Mesothelial cell of epicardium (in vitro differentiated cells): ENCODE measurements at regions not wholly inside any gene's neighbourhood (a gene's known extent, or its start where the extent isn't known, plus 50 kb on each side); places are given as distances from the start of the nearest gene placed in this dataset.

Experiments used
- DNase-seq, 2 experiments: peaks; one replicate each; pipeline ENCODE4 v3.0.0; 2021; ENCODE audit warnings: low spot score in 2 of 2; ENCODE audit not compliant: unreplicated experiment in 2 of 2
- H3K27ac Mint-ChIP-seq: 2 replicates; pipeline ENCODE4 v1.8.0; 2021; ENCODE audit warnings: mixed read lengths
- H3K27me3 Mint-ChIP-seq: 2 replicates; pipeline ENCODE4 v1.8.0; 2021; ENCODE audit warnings: low read depth, mixed read lengths
- H3K36me3 Mint-ChIP-seq: 2 replicates; pipeline ENCODE4 v1.8.0; 2021; ENCODE audit warnings: mixed read lengths
- H3K4me1 Mint-ChIP-seq: 2 replicates; pipeline ENCODE4 v1.8.0; 2021; ENCODE audit warnings: mixed read lengths
- H3K4me3 Mint-ChIP-seq: 2 replicates; pipeline ENCODE4 v1.8.0; 2021; ENCODE audit warnings: mild to moderate bottlenecking, moderate library complexity, mixed read lengths
- H3K9me3 Mint-ChIP-seq: 2 replicates; pipeline ENCODE4 v1.8.0; 2021; ENCODE audit warnings: mixed read lengths
- CTCF ChIP-seq: fragments of 200-600 bp; sonication (generic); IDR thresholded peaks from one replicate; pipeline ENCODE4 v1.5.0; 2021; ENCODE audit warnings: antibody characterized with exemption; ENCODE audit not compliant: unreplicated experiment

DNA sequence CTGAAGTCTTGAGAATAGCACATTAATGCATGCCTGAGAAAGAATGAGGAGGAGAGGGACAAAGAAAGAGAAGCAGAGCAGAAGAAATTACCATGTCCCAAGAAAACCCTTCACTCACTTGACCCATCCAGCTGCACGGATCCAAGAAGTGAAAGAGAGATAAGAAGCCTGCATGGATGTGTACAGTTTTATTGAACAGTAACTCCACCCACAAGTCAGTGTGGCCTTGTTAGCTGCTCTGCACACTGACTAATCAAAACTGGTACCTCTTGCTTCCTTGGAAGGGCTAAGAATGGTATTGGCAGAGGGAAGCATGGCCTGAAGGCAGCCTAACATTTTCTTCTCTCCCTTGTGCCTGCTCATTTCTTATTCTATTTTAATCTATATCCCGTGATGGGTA lies 163.9 kb downstream of the SLC7A11 start:
- Mint-ChIP-seq H3K4me1 (no peaks in the 10 kb centered on the region), H3K36me3 (no peaks in the 10 kb centered on the region), H3K27ac (no peak overlapping the region), H3K27me3 (no peaks in the 10 kb centered on the region), H3K9me3 (peaks cover 3% of the 10 kb centered on the region), H3K4me3 (no peak overlapping the region)
- no peak for TF ChIP-seq CTCF
- DNase-seq = no peak

- no peak overlapping the region for H3K27ac Mint-ChIP-seq
- H3K4me1 Mint-ChIP-seq = no peaks in the 10 kb centered on the region
- H3K36me3 Mint-ChIP-seq = no peaks in the 10 kb centered on the region
- H3K4me3 Mint-ChIP-seq = no peak overlapping the region
- DNase-seq = no peak
- no peak for TF ChIP-seq CTCF
- H3K9me3 Mint-ChIP-seq = peaks cover 7% of the 10 kb centered on the region
- no peaks in the 10 kb centered on the region for H3K27me3 Mint-ChIP-seq
Observed at GRCh38 chr4:138076561-138076960, 165.6 kb downstream of the SLC7A11 start.

DNA sequence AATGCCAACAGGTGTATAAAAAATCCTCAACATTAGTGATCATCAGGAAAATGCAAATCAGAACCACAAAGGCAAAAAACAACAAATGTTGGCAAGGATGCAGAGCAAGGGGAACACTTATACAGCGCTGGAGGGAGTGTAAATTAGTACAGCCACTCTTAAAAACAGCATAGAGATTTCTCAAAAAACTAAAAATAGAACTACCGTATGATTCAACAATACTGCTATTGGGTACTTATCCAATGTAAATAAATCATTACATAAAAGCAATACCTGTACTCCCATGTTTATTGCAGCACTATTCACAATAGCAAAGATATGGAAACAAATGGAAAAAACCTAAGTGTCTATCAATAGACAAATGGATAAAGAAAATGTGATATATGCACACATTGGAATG lies 171.3 kb downstream of the SLC7A11 start:
- H3K27ac Mint-ChIP-seq = no peak overlapping the region
- no peak for DNase-seq

GRCh38 chr4:138063581-138063980 lies 178.6 kb downstream of the SLC7A11 start:
- Mint-ChIP-seq H3K27me3 (no peaks in the 10 kb centered on the region), H3K9me3 (peaks cover 18% of the 10 kb centered on the region), H3K36me3 (no peaks in the 10 kb centered on the region), H3K4me1 (no peaks in the 10 kb centered on the region), H3K4me3 (no peak overlapping the region), H3K27ac (no peak overlapping the region)
- no peak for TF ChIP-seq CTCF
- DNase-seq = no peak

More for the DNA sequence above, 171.3 kb downstream of the SLC7A11 start:
- Mint-ChIP-seq H3K4me3 (no peak overlapping the region), H3K9me3 (peaks cover 20% of the 10 kb centered on the region), H3K4me1 (no peaks in the 10 kb centered on the region), H3K27me3 (no peaks in the 10 kb centered on the region), H3K36me3 (no peaks in the 10 kb centered on the region)
- TF ChIP-seq CTCF = no peak

DNA sequence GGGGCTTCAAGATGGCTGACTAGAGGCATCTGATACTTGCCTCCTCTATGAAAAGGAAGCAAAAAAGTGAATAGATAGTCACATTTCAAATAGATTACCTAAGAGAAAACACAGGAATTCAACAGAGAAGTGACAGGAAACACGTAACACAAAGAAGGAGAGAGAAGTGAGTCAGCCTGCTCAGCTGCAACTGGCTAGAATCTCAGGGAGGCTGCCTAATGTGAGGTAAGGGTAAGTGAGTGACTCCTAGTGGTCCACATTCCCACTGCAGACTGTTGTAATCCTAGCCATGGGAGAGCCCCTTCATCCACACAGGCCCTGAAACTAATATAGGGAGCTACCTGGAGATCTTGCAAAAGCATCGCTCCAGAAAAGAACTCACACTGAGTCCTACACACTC lies 179.2 kb downstream of the SLC7A11 start:
- Mint-ChIP-seq H3K27ac (no peak overlapping the region), H3K27me3 (no peaks in the 10 kb centered on the region), H3K4me1 (no peaks in the 10 kb centered on the region), H3K9me3 (peaks cover 18% of the 10 kb centered on the region), H3K4me3 (no peak overlapping the region), H3K36me3 (no peaks in the 10 kb centered on the region)
- DNase-seq = no peak
- no peak for TF ChIP-seq CTCF

DNA sequence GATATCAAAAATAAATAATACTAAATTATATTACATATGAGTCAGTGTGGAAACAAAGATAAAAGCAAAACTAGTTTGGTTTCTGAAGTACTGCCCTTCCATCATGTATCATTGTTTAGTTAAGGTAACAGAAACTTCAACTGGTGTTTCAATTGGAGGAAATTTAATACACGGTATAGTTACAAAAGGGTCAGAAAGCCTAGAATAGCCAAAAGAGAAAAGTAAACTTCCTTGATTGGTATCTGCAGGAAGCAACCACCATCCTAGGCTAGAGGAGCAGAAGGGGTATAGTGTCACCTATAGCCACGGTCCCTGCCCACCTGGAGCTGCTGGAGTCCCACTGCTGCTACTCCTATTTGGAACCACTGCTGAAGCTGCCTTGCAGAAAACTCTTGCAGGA lies 185.6 kb downstream of the SLC7A11 start:
- no peak for TF ChIP-seq CTCF

More for the DNA sequence above, 185.6 kb downstream of the SLC7A11 start:
- no peaks in the 10 kb centered on the region for H3K27me3 Mint-ChIP-seq
- H3K27ac Mint-ChIP-seq = no peak overlapping the region
- DNase-seq = no peak
- H3K4me1 Mint-ChIP-seq = peaks cover 24% of the 10 kb centered on the region
- no peak overlapping the region for H3K4me3 Mint-ChIP-seq
- no peaks in the 10 kb centered on the region for H3K36me3 Mint-ChIP-seq
- H3K9me3 Mint-ChIP-seq = peaks cover 5% of the 10 kb centered on the region
